NCI-H446 treated with DMSO at 0.1 percent for 48 hours (cell line): ENCODE measurements at regions not wholly inside any gene's neighbourhood (a gene's known extent, or its start where the extent isn't known, plus 50 kb on each side); places are given as distances from the start of the nearest gene placed in this dataset.

ENCODE experiments used
- DNase-seq: peaks from one replicate; lab custom pipeline; 2025; lab: John Stamatoyannopoulos, UW

DNA sequence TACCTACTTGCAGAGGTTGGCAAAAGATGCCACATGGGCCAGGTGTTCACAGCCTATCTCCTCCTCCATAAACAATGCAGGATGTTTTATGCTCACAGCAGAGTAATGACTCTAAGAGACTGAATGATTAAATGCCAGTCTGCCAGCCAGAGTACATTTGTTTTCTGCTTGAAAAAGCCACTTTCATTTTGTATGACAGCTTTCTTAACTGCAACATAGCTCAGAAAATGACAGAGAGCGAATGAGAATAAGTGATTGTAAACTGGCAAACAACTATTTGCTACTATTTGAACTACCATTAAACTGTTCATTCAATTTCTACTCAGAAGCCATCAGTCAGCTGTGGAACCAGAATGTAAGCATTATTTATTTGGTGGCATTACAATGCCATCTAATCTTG is 50.6 kb upstream of the DCC start:
- no peak for DNase-seq
